Caco-2 (cell line): ENCODE measurements at regions not wholly inside any gene's neighbourhood (a gene's known extent, or its start where the extent isn't known, plus 50 kb on each side); places are given as distances from the start of the nearest gene placed in this dataset.

Experiments used
- BruUV-seq: library from RNA; stranded (reverse); fragments of 400-500 nt; replicated peaks from 2 replicates; lab custom pipeline; 2021; lab: Mats Ljungman, UMichigan
- CTCF ChIA-PET: fragments of 300-600 bp; sonication (Branson Sonifier 250); formaldehyde crosslinking; loops from one replicate; lab custom pipeline; 2022; ENCODE audit warnings: antibody characterized with exemption; lab: Charles Lee
- POLR2A ChIA-PET: fragments of 300-600 bp; sonication (Branson Sonifier 250); formaldehyde crosslinking; loops from one replicate; lab custom pipeline; 2022; ENCODE audit warnings: antibody characterized with exemption; lab: Charles Lee
- DNase-seq, 2 experiments: peaks; one replicate each; pipeline versions ENCODE4 v3.0.0 to v3.0.0-alpha.2; 2020 to 2022
- H3K27me3 ChIP-seq: replicated peaks from 2 replicates; pipeline ENCODE4 v1.6.0; 2011; ENCODE audit warnings: low read length; ENCODE audit not compliant: control insufficient read depth, insufficient read depth
- H3K36me3 ChIP-seq: 2 replicates; pipeline ENCODE4 v1.5.1; 2011; ENCODE audit warnings: low read length; ENCODE audit not compliant: control insufficient read depth, insufficient read depth
- H3K4me1 ChIP-seq: fragments of 250-450 bp; sonication (Bioruptor Pico); 2 replicates; pipeline ENCODE4 v1.5.1; 2020; ENCODE audit warnings: mild to moderate bottlenecking
- H3K4me3 ChIP-seq: 2 replicates; pipeline ENCODE4 v1.5.1; 2011; ENCODE audit warnings: low read depth, mild to moderate bottlenecking, control low read depth, low read length
- H3K9me3 ChIP-seq: fragments of 250-450 bp; sonication (Bioruptor Pico); 2 replicates; pipeline ENCODE4 v1.5.1; 2020; ENCODE audit warnings: mild to moderate bottlenecking, moderate library complexity
- H3K27ac Mint-ChIP-seq: one replicate; pipeline ENCODE4 v1.8.0; 2022; ENCODE audit warnings: mixed read lengths; ENCODE audit not compliant: unreplicated experiment
- H3K27me3 Mint-ChIP-seq: one replicate; pipeline ENCODE4 v1.8.0; 2022; ENCODE audit warnings: mixed read lengths; ENCODE audit not compliant: insufficient read depth, unreplicated experiment
- H3K36me3 Mint-ChIP-seq: one replicate; pipeline ENCODE4 v1.8.0; 2022; ENCODE audit warnings: mild to moderate bottlenecking, mixed read lengths; ENCODE audit not compliant: insufficient read depth, unreplicated experiment
- H3K4me1 Mint-ChIP-seq: one replicate; pipeline ENCODE4 v1.8.0; 2022; ENCODE audit warnings: low read depth, mixed read lengths; ENCODE audit not compliant: unreplicated experiment
- H3K4me3 Mint-ChIP-seq: one replicate; pipeline ENCODE4 v1.8.0; 2022; ENCODE audit warnings: mild to moderate bottlenecking, moderate library complexity, mixed read lengths; ENCODE audit not compliant: unreplicated experiment
- H3K9me3 Mint-ChIP-seq: one replicate; pipeline ENCODE4 v1.8.0; 2022; ENCODE audit warnings: mixed read lengths; ENCODE audit not compliant: unreplicated experiment
- intact Hi-C: fragments of 100-400 bp; cut with micrococcal nuclease; formaldehyde crosslinking; loops from one replicate; pipeline ENCODE4 v1.10.0; 2022; ENCODE audit not compliant: unreplicated experiment
- TF ChIP-seq, protein P1 (sequence below), 2 experiments: fragments of 200-600 bp in 1 of 2; IDR thresholded peaks; 1 replicate in 1 of 2; 2 replicates in 1 of 2; pipeline versions ENCODE4 v1.5.1 to v1.8.0; 2011 to 2022; ENCODE audit warnings: antibody characterized with exemption in 1 of 2, control low read depth in 1 of 2, inconsistent platforms in 1 of 2, low read depth in 1 of 2, low read length in 1 of 2, mild to moderate bottlenecking in 1 of 2, moderate library complexity in 1 of 2; ENCODE audit not compliant: insufficient read depth in 1 of 2, severe bottlenecking in 1 of 2, unreplicated experiment in 1 of 2

DNA sequence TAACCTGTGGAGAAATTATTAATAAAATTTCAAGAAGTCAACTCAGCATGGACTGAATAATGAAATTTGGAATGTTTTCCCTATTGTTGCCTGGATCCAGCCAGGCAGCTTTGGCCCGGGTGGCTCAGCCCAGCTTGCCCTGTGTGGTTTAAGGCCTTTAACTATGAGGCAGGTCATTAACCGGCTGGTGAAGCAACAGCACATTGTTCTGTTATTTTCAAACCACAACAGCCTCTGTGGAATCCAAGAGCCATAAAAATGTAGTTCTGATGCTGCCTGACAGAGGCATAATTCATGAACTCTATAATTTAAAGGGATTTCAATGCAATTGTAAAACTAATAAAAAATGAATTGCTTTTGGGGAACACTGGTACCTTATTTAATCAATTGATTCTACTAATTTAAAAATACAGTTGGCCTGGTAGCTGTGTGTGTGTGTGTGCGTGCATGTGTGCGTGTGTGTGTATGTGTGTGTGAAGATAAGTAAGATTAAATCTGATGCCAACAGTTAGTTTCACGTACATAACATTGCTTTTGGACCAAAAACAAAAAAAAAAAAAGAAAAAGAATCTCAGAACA lies 117.7 kb downstream of the RPS12 start:
- no peaks in the 10 kb centered on the region for H3K9me3 ChIP-seq
- Mint-ChIP-seq H3K27ac (no peak overlapping the region), H3K4me1 (no peaks in the 10 kb centered on the region), H3K9me3 (no peaks in the 10 kb centered on the region), H3K36me3 (no peaks in the 10 kb centered on the region), H3K27me3 (peaks cover 15% of the 10 kb centered on the region), H3K4me3 (no peak overlapping the region)
- H3K4me1 ChIP-seq: no peaks in the 10 kb centered on the region
- BruUV-seq: no TSS peak
- no peak for DNase-seq
- intact Hi-C loops: no loop called here
- H3K27me3 ChIP-seq: no peaks in the 10 kb centered on the region; the same call in 1 of the 2 replicates
- TF ChIP-seq, protein P1, sequence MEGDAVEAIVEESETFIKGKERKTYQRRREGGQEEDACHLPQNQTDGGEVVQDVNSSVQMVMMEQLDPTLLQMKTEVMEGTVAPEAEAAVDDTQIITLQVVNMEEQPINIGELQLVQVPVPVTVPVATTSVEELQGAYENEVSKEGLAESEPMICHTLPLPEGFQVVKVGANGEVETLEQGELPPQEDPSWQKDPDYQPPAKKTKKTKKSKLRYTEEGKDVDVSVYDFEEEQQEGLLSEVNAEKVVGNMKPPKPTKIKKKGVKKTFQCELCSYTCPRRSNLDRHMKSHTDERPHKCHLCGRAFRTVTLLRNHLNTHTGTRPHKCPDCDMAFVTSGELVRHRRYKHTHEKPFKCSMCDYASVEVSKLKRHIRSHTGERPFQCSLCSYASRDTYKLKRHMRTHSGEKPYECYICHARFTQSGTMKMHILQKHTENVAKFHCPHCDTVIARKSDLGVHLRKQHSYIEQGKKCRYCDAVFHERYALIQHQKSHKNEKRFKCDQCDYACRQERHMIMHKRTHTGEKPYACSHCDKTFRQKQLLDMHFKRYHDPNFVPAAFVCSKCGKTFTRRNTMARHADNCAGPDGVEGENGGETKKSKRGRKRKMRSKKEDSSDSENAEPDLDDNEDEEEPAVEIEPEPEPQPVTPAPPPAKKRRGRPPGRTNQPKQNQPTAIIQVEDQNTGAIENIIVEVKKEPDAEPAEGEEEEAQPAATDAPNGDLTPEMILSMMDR (IDR thresholded peaks at IDR 0.05; ENCODE audit: insufficient read depth in 1 of 2, low read depth in 1 of 2, low read length in 1 of 2, severe bottlenecking in 1 of 2, unreplicated experiment in 1 of 2): no peak
- POLR2A ChIA-PET: no interaction called here
- no peaks in the 10 kb centered on the region for H3K36me3 ChIP-seq
- CTCF ChIA-PET: no interaction called here
- H3K4me3 ChIP-seq: no peak overlapping the region

DNA sequence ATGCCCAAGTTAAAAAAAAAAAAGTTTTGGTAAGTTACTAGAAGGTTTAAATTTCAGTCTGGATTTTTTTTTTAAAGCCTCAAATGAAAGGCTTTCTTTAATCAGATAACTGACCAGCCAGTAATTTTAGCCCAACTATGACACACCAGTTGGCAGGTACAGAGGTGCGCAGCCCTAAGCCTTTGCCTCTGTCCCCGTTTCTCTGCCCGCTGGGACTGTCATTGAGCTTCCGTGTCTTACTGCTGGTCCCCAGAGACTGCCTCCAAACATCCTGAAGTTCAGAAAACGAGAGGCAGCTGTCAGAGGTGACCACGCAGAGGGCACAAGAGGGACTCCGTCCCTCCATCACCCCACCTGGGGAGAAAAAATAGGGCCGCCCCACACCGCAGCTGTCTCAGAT lies 118.2 kb downstream of the RPS12 start:
- Mint-ChIP-seq H3K36me3 (no peaks in the 10 kb centered on the region), H3K27ac (no peak overlapping the region), H3K27me3 (peaks cover 15% of the 10 kb centered on the region), H3K4me3 (no peak overlapping the region), H3K4me1 (no peaks in the 10 kb centered on the region), H3K9me3 (no peaks in the 10 kb centered on the region)
- Histone ChIP-seq H3K4me1 (no peaks in the 10 kb centered on the region), H3K36me3 (no peaks in the 10 kb centered on the region), H3K27me3 (no peaks in the 10 kb centered on the region; the same call in 1 of the 2 replicates), H3K9me3 (no peaks in the 10 kb centered on the region), H3K4me3 (no peak overlapping the region)
- POLR2A ChIA-PET: no interaction called here
- intact Hi-C loops: no loop called here
- no TSS peak for BruUV-seq
- DNase-seq: no peak
- TF ChIP-seq, protein P1 (IDR thresholded peaks at IDR 0.05; ENCODE audit: insufficient read depth in 1 of 2, low read depth in 1 of 2, low read length in 1 of 2, severe bottlenecking in 1 of 2, unreplicated experiment in 1 of 2): no peak
- CTCF ChIA-PET: no interaction called here

DNA sequence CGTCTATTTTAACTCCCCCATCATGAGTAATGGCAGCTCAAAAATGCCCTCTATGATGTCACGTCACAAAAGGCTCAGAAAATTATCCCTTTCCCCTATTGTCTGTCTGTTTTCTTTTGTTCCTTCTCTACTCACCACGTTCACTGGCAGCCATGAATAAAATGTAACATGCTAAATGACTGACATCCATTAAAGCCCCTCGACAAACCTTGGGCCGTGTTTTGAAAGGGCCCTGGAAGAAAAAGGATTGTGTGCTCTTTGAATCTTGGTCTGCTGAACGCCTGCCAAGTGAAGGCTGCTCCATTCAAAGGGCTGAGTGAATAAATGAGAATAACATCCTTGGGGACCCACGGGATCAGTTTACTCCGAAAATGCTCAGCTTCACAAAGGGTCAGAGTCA lies 118.7 kb downstream of the RPS12 start:
- TF ChIP-seq, protein P1 (IDR thresholded peaks at IDR 0.05; ENCODE audit: insufficient read depth in 1 of 2, low read depth in 1 of 2, low read length in 1 of 2, severe bottlenecking in 1 of 2, unreplicated experiment in 1 of 2): no peak
- ChIA-PET POLR2A (no interaction called here), CTCF (no interaction called here)
- DNase-seq: no peak
- Histone ChIP-seq H3K27me3 (no peaks in the 10 kb centered on the region; the same call in 1 of the 2 replicates), H3K4me1 (no peaks in the 10 kb centered on the region), H3K4me3 (no peak overlapping the region), H3K36me3 (no peaks in the 10 kb centered on the region), H3K9me3 (no peaks in the 10 kb centered on the region)
- Mint-ChIP-seq H3K4me1 (no peaks in the 10 kb centered on the region), H3K36me3 (no peaks in the 10 kb centered on the region), H3K9me3 (no peaks in the 10 kb centered on the region), H3K27ac (no peak overlapping the region), H3K27me3 (peaks cover 15% of the 10 kb centered on the region), H3K4me3 (no peak overlapping the region)
- BruUV-seq: no TSS peak
- intact Hi-C loops: no loop called here
